ENCODE measurements at regions not wholly inside any gene's neighbourhood (a gene's known extent, or its start where the extent isn't known, plus 50 kb on each side); places are given as distances from the start of the nearest gene placed in this dataset.

- WGBS: 51% methylated on average over 2 of the region's 2 CpGs
- Histone ChIP-seq H3K9me3 (peaks cover 0 to 3% (median 0%) of the 10 kb centered on the region in 4 donors), H3K36me3 (no peaks in the 10 kb centered on the region), H3K4me1 (no peaks in the 10 kb centered on the region), H3K4me3 (no peak overlapping the region), H3K27ac (replicated peaks in 1 of 4) (no peak overlapping the region), H3K27me3 (no peaks in the 10 kb centered on the region)
- TF ChIP-seq POLR2A (IDR thresholded peaks at IDR 0.05; ENCODE audit: low read depth) (no peak), CTCF (IDR thresholded peaks at IDR 0.05) (no peak), POLR2AphosphoS5 (IDR thresholded peaks at IDR 0.05) (no peak), EP300 (IDR thresholded peaks at IDR 0.05) (no peak)
- DNase-seq (ENCODE audit: extremely low spot score): no peak
- intact Hi-C loops (cut with DNase I): no loop called here
Observed at GRCh38 chr9:8101607-8102006, 302.0 kb upstream of the DMAC1 start.

GRCh38 chr9:8096091-8096490 is 296.5 kb upstream of the DMAC1 start:
- intact Hi-C loops (cut with DNase I): no loop called here
- H3K36me3 ChIP-seq: no peaks in the 10 kb centered on the region
- no peaks in the 10 kb centered on the region for H3K4me1 ChIP-seq
- no peak for DNase-seq (ENCODE audit: extremely low spot score)
- H3K4me3 ChIP-seq: no peak overlapping the region
- peaks cover 0 to 3% (median 0%) of the 10 kb centered on the region in 4 donors for H3K9me3 ChIP-seq
- TF ChIP-seq EP300 (IDR thresholded peaks at IDR 0.05): no peak
- TF ChIP-seq CTCF (IDR thresholded peaks at IDR 0.05): no peak
- no peak for TF ChIP-seq POLR2A (IDR thresholded peaks at IDR 0.05; ENCODE audit: low read depth)
- no peak for TF ChIP-seq POLR2AphosphoS5 (IDR thresholded peaks at IDR 0.05)
- H3K27ac ChIP-seq (replicated peaks in 1 of 4): no peak overlapping the region
- WGBS: 92% methylated on average over 4 of the region's 4 CpGs
- no peaks in the 10 kb centered on the region for H3K27me3 ChIP-seq

GRCh38 chr9:8095672-8096086 is 296.1 kb upstream of the DMAC1 start:
- no peak overlapping the region for H3K27ac ChIP-seq (replicated peaks in 1 of 4)
- H3K4me1 ChIP-seq: no peaks in the 10 kb centered on the region
- H3K9me3 ChIP-seq: peaks cover 0 to 3% (median 0%) of the 10 kb centered on the region in 4 donors
- DNase-seq (ENCODE audit: extremely low spot score): no peak
- no peaks in the 10 kb centered on the region for H3K27me3 ChIP-seq
- 76% methylated on average over 3 of the region's 3 CpGs for WGBS
- intact Hi-C loops (cut with DNase I): no loop called here
- no peak overlapping the region for H3K4me3 ChIP-seq
- no peak for TF ChIP-seq POLR2AphosphoS5 (IDR thresholded peaks at IDR 0.05)
- no peaks in the 10 kb centered on the region for H3K36me3 ChIP-seq

GRCh38 chr9:8088477-8088876 is 288.9 kb upstream of the DMAC1 start:
- Histone ChIP-seq H3K4me1 (no peaks in the 10 kb centered on the region), H3K4me3 (no peak overlapping the region), H3K9me3 (no peaks in the 10 kb centered on the region), H3K36me3 (no peaks in the 10 kb centered on the region), H3K27ac (replicated peaks in 1 of 4) (no peak overlapping the region), H3K27me3 (no peaks in the 10 kb centered on the region)
- no peak for TF ChIP-seq EP300 (IDR thresholded peaks at IDR 0.05)
- intact Hi-C loops (cut with DNase I): no loop called here
- no peak for DNase-seq (ENCODE audit: extremely low spot score)

GRCh38 chr9:8085986-8086385 is 286.4 kb upstream of the DMAC1 start:
- no peaks in the 10 kb centered on the region for H3K27me3 ChIP-seq
- H3K4me3 ChIP-seq: no peak overlapping the region
- TF ChIP-seq CTCF (IDR thresholded peaks at IDR 0.05): no peak
- TF ChIP-seq EP300 (IDR thresholded peaks at IDR 0.05): no peak
- no peak for TF ChIP-seq POLR2A (IDR thresholded peaks at IDR 0.05; ENCODE audit: low read depth)
- no peak for TF ChIP-seq POLR2AphosphoS5 (IDR thresholded peaks at IDR 0.05)
- no peak for DNase-seq (ENCODE audit: extremely low spot score)
- no peaks in the 10 kb centered on the region for H3K9me3 ChIP-seq
- no peaks in the 10 kb centered on the region for H3K36me3 ChIP-seq
- H3K4me1 ChIP-seq: no peaks in the 10 kb centered on the region
- WGBS: 73% methylated on average over 1 of the region's 1 CpG
- intact Hi-C loops (cut with DNase I): no loop called here
- no peak overlapping the region for H3K27ac ChIP-seq (replicated peaks in 1 of 4)

GRCh38 chr9:8078641-8079140 is 279.1 kb upstream of the DMAC1 start:
- 78% methylated on average over 7 of the region's 7 CpGs for WGBS

More at GRCh38 chr9:8078641-8079140, 279.1 kb upstream of the DMAC1 start:
- Histone ChIP-seq H3K4me1 (no peaks in the 10 kb centered on the region), H3K27me3 (no peaks in the 10 kb centered on the region), H3K9me3 (no peaks in the 10 kb centered on the region), H3K27ac (replicated peaks in 1 of 4) (no peak overlapping the region), H3K36me3 (no peaks in the 10 kb centered on the region), H3K4me3 (no peak overlapping the region)
- intact Hi-C loops (cut with DNase I): no loop called here
- TF ChIP-seq CTCF (IDR thresholded peaks at IDR 0.05) (no peak), POLR2A (IDR thresholded peaks at IDR 0.05; ENCODE audit: low read depth) (no peak), EP300 (IDR thresholded peaks at IDR 0.05) (no peak), POLR2AphosphoS5 (IDR thresholded peaks at IDR 0.05) (no peak)
- DNase-seq (ENCODE audit: extremely low spot score): no peak
